ENCODE measurements at regions not wholly inside any gene's neighbourhood (a gene's known extent, or its start where the extent isn't known, plus 50 kb on each side); places are given as distances from the start of the nearest gene placed in this dataset.

- no peaks in the 10 kb centered on the region for H3K27me3 ChIP-seq (ENCODE audit: insufficient read depth, poor library complexity, severe bottlenecking)
- no peak for TF ChIP-seq GABPA (IDR thresholded peaks at IDR 0.05; ENCODE audit: low read depth)
- no peak for TF ChIP-seq CTCF (IDR thresholded peaks at IDR 0.05; ENCODE audit: insufficient read depth, low read length)
- no peak for TF ChIP-seq POLR2AphosphoS5 (IDR thresholded peaks at IDR 0.05; ENCODE audit: low read depth)
- TF ChIP-seq, protein P1, sequence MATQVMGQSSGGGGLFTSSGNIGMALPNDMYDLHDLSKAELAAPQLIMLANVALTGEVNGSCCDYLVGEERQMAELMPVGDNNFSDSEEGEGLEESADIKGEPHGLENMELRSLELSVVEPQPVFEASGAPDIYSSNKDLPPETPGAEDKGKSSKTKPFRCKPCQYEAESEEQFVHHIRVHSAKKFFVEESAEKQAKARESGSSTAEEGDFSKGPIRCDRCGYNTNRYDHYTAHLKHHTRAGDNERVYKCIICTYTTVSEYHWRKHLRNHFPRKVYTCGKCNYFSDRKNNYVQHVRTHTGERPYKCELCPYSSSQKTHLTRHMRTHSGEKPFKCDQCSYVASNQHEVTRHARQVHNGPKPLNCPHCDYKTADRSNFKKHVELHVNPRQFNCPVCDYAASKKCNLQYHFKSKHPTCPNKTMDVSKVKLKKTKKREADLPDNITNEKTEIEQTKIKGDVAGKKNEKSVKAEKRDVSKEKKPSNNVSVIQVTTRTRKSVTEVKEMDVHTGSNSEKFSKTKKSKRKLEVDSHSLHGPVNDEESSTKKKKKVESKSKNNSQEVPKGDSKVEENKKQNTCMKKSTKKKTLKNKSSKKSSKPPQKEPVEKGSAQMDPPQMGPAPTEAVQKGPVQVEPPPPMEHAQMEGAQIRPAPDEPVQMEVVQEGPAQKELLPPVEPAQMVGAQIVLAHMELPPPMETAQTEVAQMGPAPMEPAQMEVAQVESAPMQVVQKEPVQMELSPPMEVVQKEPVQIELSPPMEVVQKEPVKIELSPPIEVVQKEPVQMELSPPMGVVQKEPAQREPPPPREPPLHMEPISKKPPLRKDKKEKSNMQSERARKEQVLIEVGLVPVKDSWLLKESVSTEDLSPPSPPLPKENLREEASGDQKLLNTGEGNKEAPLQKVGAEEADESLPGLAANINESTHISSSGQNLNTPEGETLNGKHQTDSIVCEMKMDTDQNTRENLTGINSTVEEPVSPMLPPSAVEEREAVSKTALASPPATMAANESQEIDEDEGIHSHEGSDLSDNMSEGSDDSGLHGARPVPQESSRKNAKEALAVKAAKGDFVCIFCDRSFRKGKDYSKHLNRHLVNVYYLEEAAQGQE (IDR thresholded peaks at IDR 0.05; ENCODE audit: insufficient replicate concordance, low read depth) = no peak
- no peak for TF ChIP-seq SPI1 (IDR thresholded peaks at IDR 0.05; ENCODE audit: borderline replicate concordance, low read depth)
- H3K27ac ChIP-seq (replicated peaks) = no peak overlapping the region
- H3K4me3 ChIP-seq (replicated peaks; ENCODE audit: insufficient read depth, low read length) = no peak overlapping the region
- DNase-seq (ENCODE audit: low read depth in 1 of 2, low spot score in 1 of 2) = no peak
These were observed 176.2 kb upstream of the PRMT6 start for GRCh38 chr1:106880226-106880625.

DNA sequence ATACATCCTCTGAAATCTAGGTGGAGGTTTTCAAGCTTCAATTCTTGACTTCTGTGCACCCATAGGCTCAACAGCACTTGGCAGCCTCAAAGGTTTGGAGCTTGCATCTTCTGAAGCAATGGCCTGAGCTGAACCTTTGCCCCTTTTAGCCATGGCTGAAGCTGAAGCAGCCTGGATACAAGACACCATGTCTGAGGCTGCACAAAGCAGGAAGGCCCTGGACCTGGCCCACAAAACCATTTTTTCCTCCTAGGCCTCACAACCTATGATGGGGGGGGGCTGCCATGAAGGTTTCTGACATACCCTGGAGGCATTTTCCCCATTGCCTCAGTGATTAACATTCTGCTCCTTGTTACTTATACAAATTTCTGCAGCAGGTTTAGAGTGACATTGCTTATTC lies 173.3 kb upstream of the PRMT6 start:
- DNase-seq (ENCODE audit: low read depth in 1 of 2, low spot score in 1 of 2) = no peak
- no peak overlapping the region for H3K27ac ChIP-seq (replicated peaks)
- H3K27me3 ChIP-seq (ENCODE audit: insufficient read depth, poor library complexity, severe bottlenecking) = no peaks in the 10 kb centered on the region
- H3K4me3 ChIP-seq (replicated peaks; ENCODE audit: insufficient read depth, low read length) = no peak overlapping the region
- TF ChIP-seq CTCF (IDR thresholded peaks at IDR 0.05; ENCODE audit: insufficient read depth, low read length) = no peak
- no peak for TF ChIP-seq SPI1 (IDR thresholded peaks at IDR 0.05; ENCODE audit: borderline replicate concordance, low read depth)
- TF ChIP-seq GABPA (IDR thresholded peaks at IDR 0.05; ENCODE audit: low read depth) = no peak
- no peak for TF ChIP-seq POLR2AphosphoS5 (IDR thresholded peaks at IDR 0.05; ENCODE audit: low read depth)
- TF ChIP-seq, protein P1 (IDR thresholded peaks at IDR 0.05; ENCODE audit: insufficient replicate concordance, low read depth) = no peak

GRCh38 chr1:106889059-106889458 lies 167.4 kb upstream of the PRMT6 start:
- Histone ChIP-seq H3K27me3 (ENCODE audit: insufficient read depth, poor library complexity, severe bottlenecking) (no peaks in the 10 kb centered on the region), H3K27ac (replicated peaks) (no peak overlapping the region), H3K4me3 (replicated peaks; ENCODE audit: insufficient read depth, low read length) (no peak overlapping the region)
- DNase-seq (ENCODE audit: low read depth in 1 of 2, low spot score in 1 of 2) = no peak
- no peak for TF ChIP-seq POLR2AphosphoS5 (IDR thresholded peaks at IDR 0.05; ENCODE audit: low read depth)
- TF ChIP-seq GABPA (IDR thresholded peaks at IDR 0.05; ENCODE audit: low read depth) = no peak
- TF ChIP-seq SPI1 (IDR thresholded peaks at IDR 0.05; ENCODE audit: borderline replicate concordance, low read depth) = no peak
- no peak for TF ChIP-seq CTCF (IDR thresholded peaks at IDR 0.05; ENCODE audit: insufficient read depth, low read length)
- TF ChIP-seq, protein P1 (IDR thresholded peaks at IDR 0.05; ENCODE audit: insufficient replicate concordance, low read depth) = no peak
